ENCODE measurements at regions not wholly inside any gene's neighbourhood (a gene's known extent, or its start where the extent isn't known, plus 50 kb on each side); places are given as distances from the start of the nearest gene placed in this dataset.

- TF ChIP-seq EZH2phosphoT487 (IDR thresholded peaks at IDR 0.05; ENCODE audit: borderline replicate concordance, low read depth, low read length) (no peak), CTCF (conservative IDR thresholded peaks at IDR 0.05; ENCODE audit: low read length) (no peak)
These were observed 168.1 kb downstream of the DUSP10 start for GRCh38 chr1:221573756-221574155.
